ENCODE measurements at regions not wholly inside any gene's neighbourhood (a gene's known extent, or its start where the extent isn't known, plus 50 kb on each side); places are given as distances from the start of the nearest gene placed in this dataset.

DNA sequence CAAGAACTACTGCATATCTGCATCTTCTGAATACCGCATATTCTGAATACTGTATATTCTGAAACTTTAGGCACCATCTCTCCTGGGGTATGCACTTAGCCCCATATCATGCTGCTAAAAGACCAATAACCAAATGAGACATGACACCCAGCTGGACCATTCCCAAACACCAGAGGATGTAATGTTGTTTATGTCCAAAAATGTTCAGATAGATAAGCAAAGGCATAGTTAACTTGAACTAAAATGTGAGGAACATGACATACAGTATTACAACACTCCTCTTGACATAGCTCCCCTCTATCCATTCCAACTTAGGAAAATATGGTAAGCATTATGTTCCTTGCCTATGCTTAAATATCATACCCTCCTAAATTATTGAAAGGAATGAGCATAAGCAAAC lies 127.3 kb downstream of the TENT5A start:
- FAIRE-seq: no peak
- TF ChIP-seq, protein P1, sequence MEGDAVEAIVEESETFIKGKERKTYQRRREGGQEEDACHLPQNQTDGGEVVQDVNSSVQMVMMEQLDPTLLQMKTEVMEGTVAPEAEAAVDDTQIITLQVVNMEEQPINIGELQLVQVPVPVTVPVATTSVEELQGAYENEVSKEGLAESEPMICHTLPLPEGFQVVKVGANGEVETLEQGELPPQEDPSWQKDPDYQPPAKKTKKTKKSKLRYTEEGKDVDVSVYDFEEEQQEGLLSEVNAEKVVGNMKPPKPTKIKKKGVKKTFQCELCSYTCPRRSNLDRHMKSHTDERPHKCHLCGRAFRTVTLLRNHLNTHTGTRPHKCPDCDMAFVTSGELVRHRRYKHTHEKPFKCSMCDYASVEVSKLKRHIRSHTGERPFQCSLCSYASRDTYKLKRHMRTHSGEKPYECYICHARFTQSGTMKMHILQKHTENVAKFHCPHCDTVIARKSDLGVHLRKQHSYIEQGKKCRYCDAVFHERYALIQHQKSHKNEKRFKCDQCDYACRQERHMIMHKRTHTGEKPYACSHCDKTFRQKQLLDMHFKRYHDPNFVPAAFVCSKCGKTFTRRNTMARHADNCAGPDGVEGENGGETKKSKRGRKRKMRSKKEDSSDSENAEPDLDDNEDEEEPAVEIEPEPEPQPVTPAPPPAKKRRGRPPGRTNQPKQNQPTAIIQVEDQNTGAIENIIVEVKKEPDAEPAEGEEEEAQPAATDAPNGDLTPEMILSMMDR (IDR thresholded peaks at IDR 0.05; ENCODE audit: insufficient read depth, low read length, severe bottlenecking): no peak
- H3K4me3 ChIP-seq (ENCODE audit: low read depth, low read length): no peak overlapping the region

DNA sequence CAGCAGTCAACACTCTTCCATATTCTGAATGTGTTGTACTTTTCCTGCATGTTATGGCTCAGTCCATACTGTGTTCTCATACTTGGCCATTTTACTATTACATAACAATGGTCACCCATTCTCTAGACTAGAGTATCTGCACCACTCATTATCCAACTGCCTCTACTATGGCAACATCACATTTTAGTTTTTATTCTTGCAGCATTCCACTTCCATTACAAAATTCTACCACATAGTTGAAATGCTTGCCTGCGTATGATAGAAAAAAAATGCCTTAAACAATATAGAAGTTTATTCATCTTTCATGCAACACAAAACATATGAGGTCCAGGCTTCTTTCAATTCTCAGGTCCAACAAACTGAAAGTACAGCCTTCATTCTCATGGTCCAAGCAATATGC lies 128.0 kb downstream of the TENT5A start:
- H3K4me3 ChIP-seq (ENCODE audit: low read depth, low read length): no peak overlapping the region
- no peaks in the 10 kb centered on the region for H3K27me3 ChIP-seq (ENCODE audit: control insufficient read depth, insufficient read depth, low read length)
- TF ChIP-seq, protein P1 (IDR thresholded peaks at IDR 0.05; ENCODE audit: insufficient read depth, low read length, severe bottlenecking): no peak
- no peaks in the 10 kb centered on the region for H3K36me3 ChIP-seq (ENCODE audit: control insufficient read depth, insufficient read depth, low read length)
- DNase-seq (ENCODE audit: low read depth): no peak
- no peak for FAIRE-seq

More for the DNA sequence above, 127.3 kb downstream of the TENT5A start:
- no peaks in the 10 kb centered on the region for H3K27me3 ChIP-seq (ENCODE audit: control insufficient read depth, insufficient read depth, low read length)
- no peaks in the 10 kb centered on the region for H3K36me3 ChIP-seq (ENCODE audit: control insufficient read depth, insufficient read depth, low read length)
- no peak for DNase-seq (ENCODE audit: low read depth)

DNA sequence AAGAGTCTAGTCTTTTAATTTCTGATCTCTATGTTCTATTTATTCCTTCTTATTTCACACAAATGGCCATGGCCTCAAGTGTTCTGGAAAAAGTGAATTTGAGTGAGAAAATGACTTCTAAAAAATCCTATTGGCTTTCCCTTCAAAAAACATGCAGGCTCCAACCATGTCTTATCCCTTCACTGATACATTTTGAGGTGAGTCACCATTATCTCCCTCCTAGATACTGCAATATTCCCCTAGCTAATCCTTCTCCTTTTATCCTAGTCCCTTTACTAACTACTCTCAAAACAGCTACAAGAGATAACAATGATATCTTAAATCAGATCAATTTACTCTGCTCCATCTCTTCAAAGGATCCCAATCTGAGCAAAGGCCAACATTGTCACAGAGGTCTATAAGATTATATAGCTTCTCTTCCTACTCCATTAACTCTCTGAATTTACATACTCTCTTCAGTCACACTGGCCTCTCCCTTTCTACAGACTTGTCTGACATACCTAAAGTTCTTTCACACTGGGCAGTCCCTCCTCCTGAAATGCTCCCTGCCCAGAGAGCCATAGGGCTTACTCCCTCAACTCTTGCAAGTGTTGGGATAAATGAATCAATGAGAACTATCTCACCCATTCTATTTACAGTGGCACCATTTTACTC lies 129.2 kb downstream of the TENT5A start:
- H3K36me3 ChIP-seq (ENCODE audit: control insufficient read depth, insufficient read depth, low read length): no peaks in the 10 kb centered on the region
- FAIRE-seq (no peak), DNase-seq (ENCODE audit: low read depth) (no peak)
- no peak overlapping the region for H3K4me3 ChIP-seq (ENCODE audit: low read depth, low read length)
- no peaks in the 10 kb centered on the region for H3K27me3 ChIP-seq (ENCODE audit: control insufficient read depth, insufficient read depth, low read length)
- TF ChIP-seq, protein P1 (IDR thresholded peaks at IDR 0.05; ENCODE audit: insufficient read depth, low read length, severe bottlenecking): no peak

DNA sequence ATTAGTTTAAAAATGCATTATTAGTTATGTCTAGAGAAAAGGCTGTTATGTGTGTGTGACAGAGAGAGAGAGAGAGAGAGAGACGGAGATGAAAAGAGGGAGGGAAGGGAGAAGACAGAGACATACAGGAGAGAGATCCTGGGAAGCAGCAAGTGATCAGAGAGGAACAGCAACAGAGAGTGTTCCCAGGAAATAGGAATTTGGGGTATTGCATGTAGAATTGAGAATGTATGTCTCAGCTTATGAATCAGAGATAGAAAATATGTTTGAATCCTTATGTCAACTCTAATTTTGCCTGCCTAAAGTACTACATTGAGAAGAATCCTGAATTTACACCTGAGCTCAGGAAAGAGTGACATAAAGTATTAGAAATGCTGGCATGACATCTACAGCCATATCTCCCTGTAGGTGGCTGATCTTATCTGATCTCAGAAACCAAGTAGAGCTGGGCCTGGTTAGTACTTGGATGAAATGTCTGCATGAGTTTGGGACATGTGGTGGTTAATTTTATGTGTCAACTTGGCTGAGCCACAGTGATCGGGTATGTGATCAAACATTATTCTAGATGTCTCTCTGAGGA lies 130.6 kb downstream of the TENT5A start:
- DNase-seq (ENCODE audit: low read depth): no peak

DNA sequence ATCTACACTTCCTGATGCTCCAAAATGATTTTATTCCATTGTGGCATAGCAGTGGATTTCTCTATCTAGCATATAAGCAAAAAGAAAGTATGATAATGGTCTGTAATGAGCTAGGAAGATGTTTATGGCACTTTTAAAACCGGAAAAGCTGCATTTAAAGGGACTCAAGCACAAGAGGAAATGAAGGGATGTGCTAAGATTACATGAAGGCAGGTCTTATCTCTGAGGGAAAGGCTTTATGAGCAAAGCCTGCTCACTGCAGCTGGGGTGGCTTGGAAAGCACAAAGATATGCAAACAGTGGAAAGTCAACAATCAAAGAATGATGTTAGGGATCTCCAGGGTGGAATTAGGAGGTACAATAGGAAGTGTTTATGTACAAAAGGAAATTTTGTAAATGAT lies 138.2 kb downstream of the TENT5A start:
- no peak for FAIRE-seq
- TF ChIP-seq, protein P1 (IDR thresholded peaks at IDR 0.05; ENCODE audit: insufficient read depth, low read length, severe bottlenecking): no peak
- no peak overlapping the region for H3K4me3 ChIP-seq (ENCODE audit: low read depth, low read length)
- DNase-seq (ENCODE audit: low read depth): peak; percentile 15
- H3K36me3 ChIP-seq (ENCODE audit: control insufficient read depth, insufficient read depth, low read length): no peaks in the 10 kb centered on the region
- no peaks in the 10 kb centered on the region for H3K27me3 ChIP-seq (ENCODE audit: control insufficient read depth, insufficient read depth, low read length)

More for the DNA sequence above, 130.6 kb downstream of the TENT5A start:
- TF ChIP-seq, protein P1 (IDR thresholded peaks at IDR 0.05; ENCODE audit: insufficient read depth, low read length, severe bottlenecking): no peak
- no peak for FAIRE-seq
- Histone ChIP-seq H3K4me3 (ENCODE audit: low read depth, low read length) (no peak overlapping the region), H3K27me3 (ENCODE audit: control insufficient read depth, insufficient read depth, low read length) (no peaks in the 10 kb centered on the region), H3K36me3 (ENCODE audit: control insufficient read depth, insufficient read depth, low read length) (no peaks in the 10 kb centered on the region)
